ENCODE measurements at regions not wholly inside any gene's neighbourhood (a gene's known extent, or its start where the extent isn't known, plus 50 kb on each side); places are given as distances from the start of the nearest gene placed in this dataset.

GRCh38 chr10:65325913-65326312, 1599.9 kb upstream of the LRRTM3 start:
- no peak overlapping the region for H3K4me3 ChIP-seq (ENCODE audit: insufficient read depth, low read length, poor library complexity, severe bottlenecking)
- H3K27ac ChIP-seq (ENCODE audit: low read depth, low read length) = no peak overlapping the region
- no peaks in the 10 kb centered on the region for H3K36me3 ChIP-seq (ENCODE audit: low read length)
- no peak overlapping the region for H2AFZ ChIP-seq (ENCODE audit: low read depth, low read length, severe bottlenecking)
- H3F3A ChIP-seq (ENCODE audit: insufficient read depth) = no peaks in the 10 kb centered on the region
- no peaks in the 10 kb centered on the region for H3K9me2 ChIP-seq (replicated peaks; ENCODE audit: insufficient read depth, low read length)
- no peak for TF ChIP-seq EZH2phosphoT487 (conservative IDR thresholded peaks at IDR 0.05; ENCODE audit: low read length)
- TF ChIP-seq CTCF (IDR thresholded peaks at IDR 0.05; ENCODE audit: insufficient read depth, low read length, poor library complexity, severe bottlenecking) = no peak
- H3K27me3 ChIP-seq (ENCODE audit: low read length) = no peaks in the 10 kb centered on the region
- no peaks in the 10 kb centered on the region for H3K79me2 ChIP-seq (ENCODE audit: insufficient read depth, low read length)
- no peaks in the 10 kb centered on the region for H3K9me3 ChIP-seq (ENCODE audit: insufficient read depth, low read length)
- H3K4me2 ChIP-seq (ENCODE audit: low read depth, low read length, poor library complexity, severe bottlenecking) = no peak overlapping the region
- no peaks in the 10 kb centered on the region for H4K20me1 ChIP-seq (ENCODE audit: low read depth, low read length)
- no peak overlapping the region for H3K9ac ChIP-seq (ENCODE audit: low read length)

DNA sequence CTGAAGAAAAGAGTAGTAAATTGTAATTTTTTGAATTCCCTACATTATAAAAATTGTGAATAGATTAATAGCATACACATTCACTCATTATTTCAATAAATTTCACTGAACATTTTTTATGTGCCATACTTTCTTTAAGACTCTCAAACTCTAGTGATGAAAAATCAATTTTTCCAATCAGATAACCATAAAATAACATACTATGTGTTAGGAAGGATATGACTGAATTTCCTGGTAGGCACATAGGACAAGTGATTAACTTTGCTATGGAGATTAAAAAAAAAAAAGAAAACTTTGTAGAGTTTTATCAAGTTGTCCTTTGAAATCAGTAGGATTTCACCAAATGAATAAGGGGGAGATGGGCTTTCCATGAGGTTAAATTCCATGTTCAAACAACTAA, 1597.3 kb upstream of the LRRTM3 start:
- Histone ChIP-seq H3K27ac (ENCODE audit: low read depth, low read length) (no peak overlapping the region), H3K4me3 (ENCODE audit: insufficient read depth, low read length, poor library complexity, severe bottlenecking) (no peak overlapping the region), H3K9ac (ENCODE audit: low read length) (no peak overlapping the region), H4K20me1 (ENCODE audit: low read depth, low read length) (no peaks in the 10 kb centered on the region), H3K4me2 (ENCODE audit: low read depth, low read length, poor library complexity, severe bottlenecking) (no peak overlapping the region), H2AFZ (ENCODE audit: low read depth, low read length, severe bottlenecking) (no peak overlapping the region), H3F3A (ENCODE audit: insufficient read depth) (no peaks in the 10 kb centered on the region), H3K9me3 (ENCODE audit: insufficient read depth, low read length) (no peaks in the 10 kb centered on the region), H3K79me2 (ENCODE audit: insufficient read depth, low read length) (no peaks in the 10 kb centered on the region), H3K36me3 (ENCODE audit: low read length) (no peaks in the 10 kb centered on the region), H3K27me3 (ENCODE audit: low read length) (no peaks in the 10 kb centered on the region), H3K9me2 (replicated peaks; ENCODE audit: insufficient read depth, low read length) (no peaks in the 10 kb centered on the region)
- no peak for TF ChIP-seq EZH2phosphoT487 (conservative IDR thresholded peaks at IDR 0.05; ENCODE audit: low read length)
- TF ChIP-seq CTCF (IDR thresholded peaks at IDR 0.05; ENCODE audit: insufficient read depth, low read length, poor library complexity, severe bottlenecking) = no peak

GRCh38 chr10:65335311-65335710, 1590.5 kb upstream of the LRRTM3 start:
- no peaks in the 10 kb centered on the region for H3K36me3 ChIP-seq (ENCODE audit: low read length)
- no peaks in the 10 kb centered on the region for H3K79me2 ChIP-seq (ENCODE audit: insufficient read depth, low read length)
- H3K4me3 ChIP-seq (ENCODE audit: insufficient read depth, low read length, poor library complexity, severe bottlenecking) = no peak overlapping the region
- no peaks in the 10 kb centered on the region for H3F3A ChIP-seq (ENCODE audit: insufficient read depth)
- H3K9me2 ChIP-seq (replicated peaks; ENCODE audit: insufficient read depth, low read length) = no peaks in the 10 kb centered on the region
- no peaks in the 10 kb centered on the region for H3K9me3 ChIP-seq (ENCODE audit: insufficient read depth, low read length)
- no peaks in the 10 kb centered on the region for H3K27me3 ChIP-seq (ENCODE audit: low read length)
- no peak overlapping the region for H3K4me2 ChIP-seq (ENCODE audit: low read depth, low read length, poor library complexity, severe bottlenecking)
- TF ChIP-seq EZH2phosphoT487 (conservative IDR thresholded peaks at IDR 0.05; ENCODE audit: low read length) = no peak
- TF ChIP-seq CTCF (IDR thresholded peaks at IDR 0.05; ENCODE audit: insufficient read depth, low read length, poor library complexity, severe bottlenecking) = no peak
- H3K9ac ChIP-seq (ENCODE audit: low read length) = no peak overlapping the region
- H3K27ac ChIP-seq (ENCODE audit: low read depth, low read length) = no peak overlapping the region
- H2AFZ ChIP-seq (ENCODE audit: low read depth, low read length, severe bottlenecking) = no peak overlapping the region
- no peaks in the 10 kb centered on the region for H4K20me1 ChIP-seq (ENCODE audit: low read depth, low read length)

DNA sequence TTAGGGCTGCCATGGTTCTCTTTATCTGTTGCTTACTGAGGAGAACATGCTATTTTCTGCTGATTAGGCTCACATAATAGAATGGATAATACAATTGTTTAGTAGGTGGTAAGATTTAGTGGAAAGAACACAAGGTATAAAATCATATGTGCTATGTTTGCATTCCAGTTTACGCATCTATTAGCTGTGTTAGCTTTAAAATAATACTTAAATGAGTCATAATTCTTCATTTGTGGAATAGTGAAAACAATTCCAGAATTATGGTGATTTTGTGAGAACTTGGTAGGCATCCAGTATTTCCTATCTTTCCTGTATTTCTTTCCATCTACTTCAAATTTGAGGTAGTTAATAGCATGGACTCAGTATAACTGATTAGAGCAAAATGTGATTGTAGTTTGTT, 1585.5 kb upstream of the LRRTM3 start:
- H3K27ac ChIP-seq (ENCODE audit: low read depth, low read length) = no peak overlapping the region
- H3F3A ChIP-seq (ENCODE audit: insufficient read depth) = no peaks in the 10 kb centered on the region
- H4K20me1 ChIP-seq (ENCODE audit: low read depth, low read length) = no peaks in the 10 kb centered on the region

More for the DNA sequence above, 1585.5 kb upstream of the LRRTM3 start:
- H3K9ac ChIP-seq (ENCODE audit: low read length) = no peak overlapping the region
- no peaks in the 10 kb centered on the region for H3K79me2 ChIP-seq (ENCODE audit: insufficient read depth, low read length)
- no peaks in the 10 kb centered on the region for H3K27me3 ChIP-seq (ENCODE audit: low read length)
- H3K4me3 ChIP-seq (ENCODE audit: insufficient read depth, low read length, poor library complexity, severe bottlenecking) = no peak overlapping the region
- no peak overlapping the region for H2AFZ ChIP-seq (ENCODE audit: low read depth, low read length, severe bottlenecking)
- no peaks in the 10 kb centered on the region for H3K9me2 ChIP-seq (replicated peaks; ENCODE audit: insufficient read depth, low read length)
- TF ChIP-seq CTCF (IDR thresholded peaks at IDR 0.05; ENCODE audit: insufficient read depth, low read length, poor library complexity, severe bottlenecking) (no peak), EZH2phosphoT487 (conservative IDR thresholded peaks at IDR 0.05; ENCODE audit: low read length) (no peak)
- no peaks in the 10 kb centered on the region for H3K36me3 ChIP-seq (ENCODE audit: low read length)
- H3K9me3 ChIP-seq (ENCODE audit: insufficient read depth, low read length) = no peaks in the 10 kb centered on the region
- no peak overlapping the region for H3K4me2 ChIP-seq (ENCODE audit: low read depth, low read length, poor library complexity, severe bottlenecking)
